H1 (cell line): ENCODE measurements at regions not wholly inside any gene's neighbourhood (a gene's known extent, or its start where the extent isn't known, plus 50 kb on each side); places are given as distances from the start of the nearest gene placed in this dataset.

Experiments used
- CTCF ChIA-PET: fragments of 300-600 bp; sonication (Branson Sonifier 250); formaldehyde crosslinking; loops from one replicate; lab custom pipeline; 2021; ENCODE audit not compliant: partially characterized antibody; lab: Charles Lee
- POLR2A ChIA-PET: fragments of 300-600 bp; sonication (Branson Sonifier 250); formaldehyde crosslinking; loops from one replicate; lab custom pipeline; 2021; ENCODE audit warnings: inconsistent platforms; ENCODE audit not compliant: partially characterized antibody; lab: Charles Lee
- DNase-seq, 2 experiments: peaks; one replicate each; pipeline versions ENCODE4 v3.0.0 to v3.0.0-alpha.2; 2010 to 2022; ENCODE audit warnings: low spot score in 2 of 2, low read depth in 1 of 2, mixed read lengths in 1 of 2
- FAIRE-seq: peaks from 2 replicates; lab custom pipeline; 2011; peaks lifted over from hg19 to GRCh38; lab: Jason Lieb, UNC
- H2AFZ ChIP-seq: 2 replicates; pipeline ENCODE4 v1.8.1; 2012; ENCODE audit warnings: low read length, inconsistent platforms
- H2AK5ac ChIP-seq: 2 replicates; pipeline ENCODE4 v1.6.1; 2013; ENCODE audit warnings: low read depth, low read length
- H2BK120ac ChIP-seq: replicated peaks from 2 replicates; pipeline ENCODE3; 2013; ENCODE audit warnings: low read depth, low read length, inconsistent platforms
- H2BK12ac ChIP-seq: 2 replicates; pipeline ENCODE4 v1.6.1; 2013; ENCODE audit warnings: low read depth, low read length
- H2BK15ac ChIP-seq: 2 replicates; pipeline ENCODE4 v1.6.1; 2013; ENCODE audit warnings: low read length
- H2BK20ac ChIP-seq: 2 replicates; pipeline ENCODE4 v1.6.1; 2013; ENCODE audit warnings: low read length
- H2BK5ac ChIP-seq: 2 replicates; pipeline ENCODE4 v1.6.1; 2013; ENCODE audit warnings: low read depth, low read length
- H3K14ac ChIP-seq: 2 replicates; pipeline ENCODE4 v1.6.1; 2013; ENCODE audit warnings: inconsistent platforms; ENCODE audit not compliant: insufficient read length
- H3K18ac ChIP-seq: 2 replicates; pipeline ENCODE4 v1.6.1; 2013; ENCODE audit warnings: low read length; ENCODE audit errors: extremely low read depth
- H3K23ac ChIP-seq: 2 replicates; pipeline ENCODE4 v1.6.1; 2013; ENCODE audit warnings: inconsistent platforms; ENCODE audit not compliant: insufficient read length
- H3K23me2 ChIP-seq: 2 replicates; pipeline ENCODE4 v1.6.1; 2013; ENCODE audit warnings: low read depth, low read length
- H3K27ac ChIP-seq: 2 replicates; pipeline ENCODE4 v1.6.1; 2011; ENCODE audit warnings: low read depth, low read length, inconsistent platforms
- H3K27me3 ChIP-seq, 4 experiments: replicated peaks in 1 of 4; 1 replicate in 1 of 4; 2 replicates in 3 of 4; pipeline versions ENCODE4 v1.6.1 to v1.8.1; 2011 to 2013; ENCODE audit warnings: low read length in 3 of 4, mild to moderate bottlenecking in 3 of 4, inconsistent platforms in 2 of 4, mixed read lengths in 2 of 4, moderate library complexity in 1 of 4; ENCODE audit not compliant: control insufficient read depth in 3 of 4, insufficient read depth in 3 of 4; ENCODE audit errors: extremely low read depth in 1 of 4
- H3K36me3 ChIP-seq, 4 experiments: 2 replicates each; pipeline versions ENCODE4 v1.6.1 to v1.8.1; 2011 to 2013; ENCODE audit warnings: mild to moderate bottlenecking in 4 of 4, low read length in 3 of 4, moderate library complexity in 2 of 4, control low read depth in 1 of 4, inconsistent platforms in 1 of 4; ENCODE audit not compliant: insufficient read depth in 4 of 4, control insufficient read depth in 2 of 4
- H3K4ac ChIP-seq: replicated peaks from 2 replicates; pipeline ENCODE3; 2013; ENCODE audit warnings: low read length, low read depth, mixed read lengths, inconsistent platforms; ENCODE audit not compliant: insufficient read length
- H3K4me1 ChIP-seq, 4 experiments: replicated peaks in 1 of 4; 1 replicate in 1 of 4; 2 replicates in 3 of 4; pipeline versions ENCODE4 v1.6.1 to v1.8.1; 2011 to 2013; ENCODE audit warnings: low read length in 3 of 4, inconsistent platforms in 2 of 4, mixed read lengths in 1 of 4; ENCODE audit not compliant: insufficient read depth in 4 of 4, control insufficient read depth in 3 of 4
- H3K4me2 ChIP-seq, 2 experiments: 2 replicates each; pipeline versions ENCODE4 v1.6.1 to v1.8.1; 2011 to 2013; ENCODE audit warnings: low read depth in 2 of 2, low read length in 2 of 2, control low read depth in 1 of 2, inconsistent platforms in 1 of 2, mild to moderate bottlenecking in 1 of 2; ENCODE audit not compliant: insufficient read depth in 1 of 2
- H3K4me3 ChIP-seq, 4 experiments: fragments of 200-600, 300-600 bp in 1 of 4; sonication (generic), shearing (Covaris generic), sonication (Bioruptor Twin) in 1 of 4; 2 replicates each; pipeline versions ENCODE4 v1.5.1 to v1.8.1; 2011 to 2016; ENCODE audit warnings: low read length in 4 of 4, low read depth in 3 of 4, control low read depth in 2 of 4, inconsistent platforms in 2 of 4, mild to moderate bottlenecking in 2 of 4, mixed read lengths in 1 of 4, moderate library complexity in 1 of 4; ENCODE audit not compliant: insufficient read depth in 2 of 4; ENCODE audit errors: extremely low read depth in 1 of 4
- H3K56ac ChIP-seq: replicated peaks from 2 replicates; pipeline ENCODE3; 2013; ENCODE audit warnings: low read depth, mild to moderate bottlenecking, mixed read lengths, low read length, inconsistent platforms; ENCODE audit not compliant: insufficient read length
- H3K79me1 ChIP-seq: 2 replicates; pipeline ENCODE4 v1.6.1; 2013; ENCODE audit warnings: low read depth, low read length, control low read depth
- H3K79me2 ChIP-seq, 2 experiments: 2 replicates each; pipeline versions ENCODE4 v1.6.1 to v1.8.1; 2012 to 2013; ENCODE audit warnings: low read length in 2 of 2, mild to moderate bottlenecking in 2 of 2, inconsistent platforms in 1 of 2; ENCODE audit not compliant: insufficient read depth in 2 of 2, control insufficient read depth in 1 of 2
- H3K9ac ChIP-seq, 4 experiments: replicated peaks in 1 of 4; 1 replicate in 1 of 4; 2 replicates in 3 of 4; pipeline versions ENCODE4 v1.6.1 to v1.8.1; 2011 to 2013; ENCODE audit warnings: low read depth in 3 of 4, low read length in 3 of 4, control low read depth in 2 of 4, mild to moderate bottlenecking in 2 of 4, moderate library complexity in 2 of 4, inconsistent platforms in 1 of 4; ENCODE audit errors: extremely low read depth in 1 of 4
- H3K9me3 ChIP-seq, 2 experiments: 2 replicates each; pipeline versions ENCODE4 v1.6.1 to v1.8.1; 2012 to 2013; ENCODE audit warnings: mild to moderate bottlenecking in 2 of 2, moderate library complexity in 2 of 2, control low read depth in 1 of 2, inconsistent platforms in 1 of 2, low read depth in 1 of 2, low read length in 1 of 2, mixed read lengths in 1 of 2; ENCODE audit not compliant: insufficient read depth in 2 of 2
- H4K20me1 ChIP-seq, 2 experiments: replicated peaks in 1 of 2; 2 replicates each; pipeline versions ENCODE3 to v1.8.1; 2011 to 2013; ENCODE audit warnings: inconsistent platforms in 2 of 2, low read length in 2 of 2, mild to moderate bottlenecking in 1 of 2; ENCODE audit not compliant: insufficient read depth in 2 of 2, control insufficient read depth in 1 of 2
- H4K5ac ChIP-seq: 2 replicates; pipeline ENCODE4 v1.6.1; 2013; ENCODE audit warnings: low read length, low read depth, mixed read lengths, inconsistent platforms; ENCODE audit not compliant: insufficient read length
- H4K8ac ChIP-seq: 2 replicates; pipeline ENCODE4 v1.8.0; 2013; ENCODE audit warnings: mild to moderate bottlenecking, moderate library complexity, low read length, inconsistent platforms; ENCODE audit not compliant: insufficient read depth; ENCODE audit errors: extremely low read depth
- H4K91ac ChIP-seq: replicated peaks from 2 replicates; pipeline ENCODE3; 2013; ENCODE audit warnings: low read length, mixed read lengths, inconsistent platforms; ENCODE audit not compliant: insufficient read length
- BRCA1 ChIP-seq: IDR thresholded peaks from 2 replicates; pipeline ENCODE4 v1.6.1; 2012; ENCODE audit warnings: low read depth, low read length, improper control_type of control experiment
- CREB1 ChIP-seq: IDR thresholded peaks from 2 replicates; pipeline ENCODE4 v1.6.1; 2012; ENCODE audit warnings: inconsistent platforms
- GABPA ChIP-seq: IDR thresholded peaks from 2 replicates; pipeline ENCODE4 v1.6.1; 2011; ENCODE audit warnings: mild to moderate bottlenecking, low read length, moderate library complexity, borderline replicate concordance; ENCODE audit not compliant: insufficient read depth
- KDM5A ChIP-seq: fragments of 200-600 bp; IDR thresholded peaks from 2 replicates; pipeline ENCODE4 v1.7.1; 2012; ENCODE audit warnings: mild to moderate bottlenecking, low read length, inconsistent platforms, mixed read lengths
- NANOG ChIP-seq: IDR thresholded peaks from 2 replicates; pipeline ENCODE4 v1.6.1; 2011; ENCODE audit warnings: low read length, low read depth, mild to moderate bottlenecking, inconsistent platforms; ENCODE audit not compliant: insufficient read depth, poor library complexity, severe bottlenecking
- NRF1 ChIP-seq: IDR thresholded peaks from 2 replicates; pipeline ENCODE4 v1.6.1; 2011; ENCODE audit warnings: mild to moderate bottlenecking, low read depth, low read length, improper control_type of control experiment
- POU5F1 ChIP-seq: IDR thresholded peaks from 2 replicates; pipeline ENCODE4 v1.6.1; 2011; ENCODE audit warnings: low read depth, mild to moderate bottlenecking, low read length, moderate library complexity
- RFX5 ChIP-seq: IDR thresholded peaks from 2 replicates; pipeline ENCODE4 v1.6.1; 2011; ENCODE audit warnings: low read depth, low read length, improper control_type of control experiment, borderline replicate concordance
- RNF2 ChIP-seq: fragments of 200-900, 300-1000 bp; sonication (generic); IDR thresholded peaks from 2 replicates; pipeline ENCODE4 v1.7.1; 2016; ENCODE audit warnings: borderline replicate concordance, low read depth, mild to moderate bottlenecking, antibody characterized with exemption, low read length; ENCODE audit not compliant: poor library complexity, severe bottlenecking; ENCODE audit errors: missing control alignments
- SAP30 ChIP-seq: fragments of 300-600 bp; sonication (generic); IDR thresholded peaks from 2 replicates; pipeline ENCODE4 v1.7.1; 2012; ENCODE audit warnings: low read length, moderate library complexity, mild to moderate bottlenecking, inconsistent platforms; ENCODE audit not compliant: insufficient read depth, insufficient replicate concordance
- SP2 ChIP-seq: IDR thresholded peaks from 2 replicates; pipeline ENCODE4 v1.6.1; 2012; ENCODE audit warnings: mild to moderate bottlenecking, low read length, inconsistent platforms
- TCF12 ChIP-seq: IDR thresholded peaks from 2 replicates; pipeline ENCODE4 v1.6.1; 2011; ENCODE audit warnings: low read depth, mild to moderate bottlenecking, low read length

- H2BK15ac ChIP-seq: no peak overlapping the region
- CTCF ChIA-PET: no interaction called here
- TF ChIP-seq POU5F1 (no peak), NANOG (no peak), SAP30 (no peak), SP2 (no peak), KDM5A (no peak), GABPA (no peak), RNF2 (no peak), RFX5 (no peak), TCF12 (no peak), BRCA1 (no peak), NRF1 (no peak), CREB1 (no peak)
These were observed 124.3 kb downstream of the TLR4 start for GRCh38 chr9:117828466-117828865.

More at GRCh38 chr9:117828466-117828865, 124.3 kb downstream of the TLR4 start:
- Histone ChIP-seq H3K4ac (no peak overlapping the region), H2AFZ (no peak overlapping the region), H3K14ac (no peak overlapping the region), H3K4me1 (peaks cover 0 to 6% (median 2%) of the 10 kb centered on the region in 4 experiments; a peak in 2 of 7 replicates), H2BK120ac (no peak overlapping the region), H3K9me3 (no peaks in the 10 kb centered on the region), H3K56ac (no peak overlapping the region), H2BK12ac (no peak overlapping the region), H2AK5ac (no peak overlapping the region), H3K4me3 (no peak overlapping the region), H4K5ac (no peak overlapping the region), H3K79me2 (no peaks in the 10 kb centered on the region), H3K79me1 (no peaks in the 10 kb centered on the region), H3K23me2 (no peaks in the 10 kb centered on the region), H3K23ac (no peak overlapping the region), H4K20me1 (no peaks in the 10 kb centered on the region), H3K9ac (no peak overlapping the region), H3K27me3 (no peaks in the 10 kb centered on the region), H2BK5ac (no peak overlapping the region), H3K18ac (no peak overlapping the region), H4K8ac (no peak overlapping the region), H3K4me2 (no peak overlapping the region), H3K27ac (no peak overlapping the region), H4K91ac (no peak overlapping the region), H3K36me3 (no peaks in the 10 kb centered on the region), H2BK20ac (no peak overlapping the region)
- FAIRE-seq: no peak
- DNase-seq: no peak
- POLR2A ChIA-PET: no interaction called here
